ENCODE measurements at regions not wholly inside any gene's neighbourhood (a gene's known extent, or its start where the extent isn't known, plus 50 kb on each side); places are given as distances from the start of the nearest gene placed in this dataset.

DNA sequence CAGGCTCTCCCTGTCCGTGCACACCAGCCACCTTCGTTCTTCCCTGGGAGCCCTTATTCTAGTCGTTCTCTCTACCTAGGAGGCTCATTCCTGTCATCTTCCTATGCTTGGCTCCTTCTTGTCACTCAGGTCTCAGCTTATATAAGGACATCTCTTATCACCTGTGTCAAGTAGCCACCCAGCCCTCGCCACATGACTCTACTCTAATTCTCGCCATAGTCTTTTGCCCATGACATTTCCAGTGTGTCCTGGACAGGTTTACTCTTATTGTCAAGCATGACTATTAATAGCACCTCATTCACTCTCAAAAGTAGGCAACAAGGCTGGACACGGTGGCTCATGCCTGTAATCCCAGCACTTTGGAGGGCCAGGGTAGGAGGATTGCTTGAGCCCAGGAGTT, 175.7 kb upstream of the NUDT4 start:
- H3K9me3 ChIP-seq (ENCODE audit: severe bottlenecking), result peaks cover 3% of the 10 kb centered on the region
- no peak overlapping the region for H3K4me3 ChIP-seq (ENCODE audit: low read depth, low read length)
- no peaks in the 10 kb centered on the region for H3K27me3 ChIP-seq (ENCODE audit: insufficient read depth, low read depth, severe bottlenecking)
- no peaks in the 10 kb centered on the region for H3K36me3 ChIP-seq
- DNase-seq, result no peak
- no peak overlapping the region for H3K27ac ChIP-seq
- no peak for TF ChIP-seq CTCF (IDR thresholded peaks at IDR 0.05; ENCODE audit: low read depth, low read length)

GRCh38 chr12:93202688-93203087, 175.0 kb upstream of the NUDT4 start:
- Histone ChIP-seq H3K27me3 (ENCODE audit: insufficient read depth, low read depth, severe bottlenecking) (no peaks in the 10 kb centered on the region), H3K36me3 (no peaks in the 10 kb centered on the region), H3K27ac (no peak overlapping the region), H3K4me3 (ENCODE audit: low read depth, low read length) (no peak overlapping the region), H3K9me3 (ENCODE audit: severe bottlenecking) (peaks cover 3% of the 10 kb centered on the region)
- DNase-seq, result no peak
- TF ChIP-seq CTCF (IDR thresholded peaks at IDR 0.05; ENCODE audit: low read depth, low read length), result no peak

GRCh38 chr12:93203361-93203760, 174.4 kb upstream of the NUDT4 start:
- no peaks in the 10 kb centered on the region for H3K27me3 ChIP-seq (ENCODE audit: insufficient read depth, low read depth, severe bottlenecking)
- no peak overlapping the region for H3K4me3 ChIP-seq (ENCODE audit: low read depth, low read length)
- no peak for DNase-seq
- no peak overlapping the region for H3K27ac ChIP-seq
- peaks cover 3% of the 10 kb centered on the region for H3K9me3 ChIP-seq (ENCODE audit: severe bottlenecking)
- no peaks in the 10 kb centered on the region for H3K36me3 ChIP-seq
- no peak for TF ChIP-seq CTCF (IDR thresholded peaks at IDR 0.05; ENCODE audit: low read depth, low read length)

- peaks cover 3% of the 10 kb centered on the region for H3K9me3 ChIP-seq (ENCODE audit: severe bottlenecking)
- no peak for DNase-seq
- no peak for TF ChIP-seq CTCF (IDR thresholded peaks at IDR 0.05; ENCODE audit: low read depth, low read length)
- H3K4me3 ChIP-seq (ENCODE audit: low read depth, low read length), result no peak overlapping the region
- no peak overlapping the region; the same call in 1 of the 2 replicates for H3K27ac ChIP-seq
- H3K27me3 ChIP-seq (ENCODE audit: insufficient read depth, low read depth, severe bottlenecking), result no peaks in the 10 kb centered on the region
- no peaks in the 10 kb centered on the region for H3K36me3 ChIP-seq
These were observed 172.8 kb upstream of the NUDT4 start for GRCh38 chr12:93204896-93205295.

GRCh38 chr12:93205361-93205760, 172.4 kb upstream of the NUDT4 start:
- Histone ChIP-seq H3K4me3 (ENCODE audit: low read depth, low read length) (no peak overlapping the region), H3K27ac (no peak overlapping the region), H3K27me3 (ENCODE audit: insufficient read depth, low read depth, severe bottlenecking) (no peaks in the 10 kb centered on the region), H3K36me3 (no peaks in the 10 kb centered on the region), H3K9me3 (ENCODE audit: severe bottlenecking) (peaks cover 3% of the 10 kb centered on the region)
- DNase-seq, result no peak
- no peak for TF ChIP-seq CTCF (IDR thresholded peaks at IDR 0.05; ENCODE audit: low read depth, low read length)

GRCh38 chr12:93208011-93208410, 169.7 kb upstream of the NUDT4 start:
- no peaks in the 10 kb centered on the region for H3K36me3 ChIP-seq
- no peak overlapping the region for H3K27ac ChIP-seq
- DNase-seq, result no peak
- H3K9me3 ChIP-seq (ENCODE audit: severe bottlenecking), result peaks cover 3% of the 10 kb centered on the region
- no peak overlapping the region for H3K4me3 ChIP-seq (ENCODE audit: low read depth, low read length)
- H3K27me3 ChIP-seq (ENCODE audit: insufficient read depth, low read depth, severe bottlenecking), result no peaks in the 10 kb centered on the region
- TF ChIP-seq CTCF (IDR thresholded peaks at IDR 0.05; ENCODE audit: low read depth, low read length), result no peak

Data from WERI-Rb-1 (cell line).